ENCODE measurements at regions not wholly inside any gene's neighbourhood (a gene's known extent, or its start where the extent isn't known, plus 50 kb on each side); places are given as distances from the start of the nearest gene placed in this dataset.

GRCh38 chr2:146818122-146818521 is 1026.7 kb upstream of the ACVR2A start:
- no peak for TF ChIP-seq EZH2 (IDR thresholded peaks at IDR 0.05; ENCODE audit: low read depth)
- TF ChIP-seq, protein P1, sequence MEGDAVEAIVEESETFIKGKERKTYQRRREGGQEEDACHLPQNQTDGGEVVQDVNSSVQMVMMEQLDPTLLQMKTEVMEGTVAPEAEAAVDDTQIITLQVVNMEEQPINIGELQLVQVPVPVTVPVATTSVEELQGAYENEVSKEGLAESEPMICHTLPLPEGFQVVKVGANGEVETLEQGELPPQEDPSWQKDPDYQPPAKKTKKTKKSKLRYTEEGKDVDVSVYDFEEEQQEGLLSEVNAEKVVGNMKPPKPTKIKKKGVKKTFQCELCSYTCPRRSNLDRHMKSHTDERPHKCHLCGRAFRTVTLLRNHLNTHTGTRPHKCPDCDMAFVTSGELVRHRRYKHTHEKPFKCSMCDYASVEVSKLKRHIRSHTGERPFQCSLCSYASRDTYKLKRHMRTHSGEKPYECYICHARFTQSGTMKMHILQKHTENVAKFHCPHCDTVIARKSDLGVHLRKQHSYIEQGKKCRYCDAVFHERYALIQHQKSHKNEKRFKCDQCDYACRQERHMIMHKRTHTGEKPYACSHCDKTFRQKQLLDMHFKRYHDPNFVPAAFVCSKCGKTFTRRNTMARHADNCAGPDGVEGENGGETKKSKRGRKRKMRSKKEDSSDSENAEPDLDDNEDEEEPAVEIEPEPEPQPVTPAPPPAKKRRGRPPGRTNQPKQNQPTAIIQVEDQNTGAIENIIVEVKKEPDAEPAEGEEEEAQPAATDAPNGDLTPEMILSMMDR (conservative IDR thresholded peaks at IDR 0.05) = no peak
- no peak overlapping the region for H3K27ac ChIP-seq
- no peaks in the 10 kb centered on the region for H3K79me2 ChIP-seq (ENCODE audit: low read depth)
- ChIA-PET POLR2A (ENCODE audit: unreplicated experiment) (interaction anchor here (0.7 kb wide), 2 partner anchors 26 to 283 kb away, joined by 3 to 4 read pairs; no protein-coding TSS in a partner anchor), CTCF (no interaction called here)
- H3K4me2 ChIP-seq = no peak overlapping the region
- no peaks in the 10 kb centered on the region for H3K9me2 ChIP-seq (ENCODE audit: insufficient read depth)
- no peaks in the 10 kb centered on the region for H4K20me1 ChIP-seq (ENCODE audit: insufficient read depth)
- no peak overlapping the region for H3K4me3 ChIP-seq
- peaks cover 9% of the 10 kb centered on the region; the same call in 1 of the 2 replicates for H3K4me1 ChIP-seq (replicated peaks; ENCODE audit: insufficient read depth)
- no peak for DNase-seq
- BruUV-seq (replicated peaks) = no TSS peak
- H3K9me3 ChIP-seq (ENCODE audit: insufficient read depth, low read depth) = no peaks in the 10 kb centered on the region
- intact Hi-C loops (cut with micrococcal nuclease; ENCODE audit: unreplicated experiment) = no loop called here
- no peaks in the 10 kb centered on the region for H3K36me3 ChIP-seq (ENCODE audit: low read depth)
- H3K27me3 ChIP-seq (ENCODE audit: insufficient read depth, low read depth) = no peaks in the 10 kb centered on the region
- no peaks in the 10 kb centered on the region for H3F3A ChIP-seq (ENCODE audit: insufficient read depth, low read depth)
- H2AFZ ChIP-seq = no peak overlapping the region

DNA sequence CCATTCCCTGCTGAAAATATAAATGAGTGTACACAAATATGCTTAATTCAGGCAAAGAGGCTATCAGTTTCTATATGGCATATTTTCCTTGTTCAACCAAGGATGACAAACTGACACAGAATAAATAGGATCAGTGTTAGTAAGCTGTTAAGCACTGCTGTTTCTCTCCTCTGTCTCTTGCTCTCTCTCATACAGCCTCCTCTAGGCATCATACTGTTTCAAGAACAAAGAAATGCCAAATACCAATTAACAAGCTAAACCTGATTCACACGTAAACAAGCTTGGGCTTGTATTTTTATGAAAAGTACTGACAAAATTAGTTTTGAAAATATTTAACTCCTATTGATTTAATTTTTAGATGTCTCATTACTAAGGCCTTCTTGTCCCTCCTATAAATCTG is 1027.2 kb upstream of the ACVR2A start:
- BruUV-seq (replicated peaks) = no TSS peak
- no peaks in the 10 kb centered on the region for H4K20me1 ChIP-seq (ENCODE audit: insufficient read depth)
- POLR2A ChIA-PET (ENCODE audit: unreplicated experiment) = interaction anchor here (0.7 kb wide), 2 partner anchors 26 to 283 kb away, joined by 3 to 4 read pairs; no protein-coding TSS in a partner anchor
- no peak overlapping the region for H3K4me3 ChIP-seq
- intact Hi-C loops (cut with micrococcal nuclease; ENCODE audit: unreplicated experiment) = no loop called here
- CTCF ChIA-PET = no interaction called here
- H3K36me3 ChIP-seq (ENCODE audit: low read depth) = no peaks in the 10 kb centered on the region
- H3K27me3 ChIP-seq (ENCODE audit: insufficient read depth, low read depth) = no peaks in the 10 kb centered on the region
- H2AFZ ChIP-seq = no peak overlapping the region
- no peaks in the 10 kb centered on the region for H3K9me2 ChIP-seq (ENCODE audit: insufficient read depth)
- no peak for DNase-seq
- no peaks in the 10 kb centered on the region for H3F3A ChIP-seq (ENCODE audit: insufficient read depth, low read depth)
- no peak overlapping the region for H3K4me2 ChIP-seq
- H3K4me1 ChIP-seq (replicated peaks; ENCODE audit: insufficient read depth) = peaks cover 9% of the 10 kb centered on the region; the same call in 1 of the 2 replicates
- H3K79me2 ChIP-seq (ENCODE audit: low read depth) = no peaks in the 10 kb centered on the region
- no peaks in the 10 kb centered on the region for H3K9me3 ChIP-seq (ENCODE audit: insufficient read depth, low read depth)
- H3K27ac ChIP-seq = no peak overlapping the region
- TF ChIP-seq, protein P1 (conservative IDR thresholded peaks at IDR 0.05) = no peak
- TF ChIP-seq EZH2 (IDR thresholded peaks at IDR 0.05; ENCODE audit: low read depth) = no peak

GRCh38 chr2:146814971-146815370 is 1029.9 kb upstream of the ACVR2A start:
- BruUV-seq (replicated peaks) = no TSS peak
- no peaks in the 10 kb centered on the region for H3K27me3 ChIP-seq (ENCODE audit: insufficient read depth, low read depth)
- no peak overlapping the region for H3K4me3 ChIP-seq
- DNase-seq = peak; percentile 20 to 39
- peak overlapping the region; percentile 13; the same call in 1 of the 2 replicates for H3K4me2 ChIP-seq
- H3K9me3 ChIP-seq (ENCODE audit: insufficient read depth, low read depth) = no peaks in the 10 kb centered on the region
- H3K9me2 ChIP-seq (ENCODE audit: insufficient read depth) = no peaks in the 10 kb centered on the region
- TF ChIP-seq, protein P1 (conservative IDR thresholded peaks at IDR 0.05) = no peak
- no peak for TF ChIP-seq EZH2 (IDR thresholded peaks at IDR 0.05; ENCODE audit: low read depth)
- H4K20me1 ChIP-seq (ENCODE audit: insufficient read depth) = no peaks in the 10 kb centered on the region
- H3F3A ChIP-seq (ENCODE audit: insufficient read depth, low read depth) = no peaks in the 10 kb centered on the region
- H2AFZ ChIP-seq = no peak overlapping the region
- intact Hi-C loops (cut with micrococcal nuclease; ENCODE audit: unreplicated experiment) = no loop called here
- no peak overlapping the region for H3K27ac ChIP-seq
- CTCF ChIA-PET = no interaction called here
- H3K4me1 ChIP-seq (replicated peaks; ENCODE audit: insufficient read depth) = peaks cover 9% of the 10 kb centered on the region; the same call in 1 of the 2 replicates
- POLR2A ChIA-PET (ENCODE audit: unreplicated experiment) = no interaction called here
- no peaks in the 10 kb centered on the region for H3K79me2 ChIP-seq (ENCODE audit: low read depth)
- H3K36me3 ChIP-seq (ENCODE audit: low read depth) = no peaks in the 10 kb centered on the region
